ENCODE measurements at regions not wholly inside any gene's neighbourhood (a gene's known extent, or its start where the extent isn't known, plus 50 kb on each side); places are given as distances from the start of the nearest gene placed in this dataset.

DNA sequence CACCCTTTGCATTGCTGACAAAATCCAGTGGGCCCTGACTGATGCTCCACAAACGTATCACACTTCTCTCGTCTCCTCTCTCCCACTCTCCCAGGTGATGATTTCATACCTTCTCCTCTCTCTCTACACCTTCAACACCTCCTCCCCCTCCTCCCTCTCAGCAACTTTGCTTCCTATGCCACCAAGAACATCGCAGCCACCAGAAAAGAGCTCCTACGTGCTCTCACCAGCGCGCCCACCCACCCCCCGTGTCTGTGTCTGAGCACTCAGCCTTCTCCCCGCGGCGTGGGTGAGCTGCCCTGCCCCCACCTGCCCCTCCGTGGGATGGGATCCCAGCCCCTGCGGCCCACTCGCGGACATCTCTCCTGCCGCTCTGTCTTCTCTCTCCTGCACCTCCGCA is 55.1 kb upstream of the COX20 start:
- H3K27me3 ChIP-seq (ENCODE audit: insufficient read depth, low read length) = no peaks in the 10 kb centered on the region
- no peaks in the 10 kb centered on the region for H3K4me1 ChIP-seq (ENCODE audit: insufficient read depth, low read length)
- no peak for DNase-seq
- H4K20me1 ChIP-seq (ENCODE audit: control insufficient read depth, insufficient read depth, insufficient read length) = no peaks in the 10 kb centered on the region
- no peaks in the 10 kb centered on the region for H3K36me3 Mint-ChIP-seq (ENCODE audit: insufficient read depth in 1 of 3, low read depth in 3 of 3)
- no peak overlapping the region for H3K27ac Mint-ChIP-seq
- no peak overlapping the region for H3K4ac ChIP-seq (ENCODE audit: low read depth, low read length)
- no peak overlapping the region for H3K23ac ChIP-seq (ENCODE audit: insufficient read length, low read depth, low read length)
- H3K18ac ChIP-seq (ENCODE audit: insufficient read length, low read depth, low read length) = no peak overlapping the region
- H3K27ac ChIP-seq (ENCODE audit: insufficient read length, low read depth, low read length) = no peak overlapping the region
- H4K91ac ChIP-seq (ENCODE audit: insufficient read length, low read depth, low read length) = no peak overlapping the region
- H3K9ac ChIP-seq (ENCODE audit: extremely low read depth, insufficient read length, low read length) = no peak overlapping the region
- H2BK15ac ChIP-seq (ENCODE audit: low read depth, low read length) = no peak overlapping the region
- H2BK20ac ChIP-seq (ENCODE audit: low read depth, low read length, poor library complexity, severe bottlenecking) = no peak overlapping the region
- H3K9me3 Mint-ChIP-seq = peaks cover 0 to 3% of the 10 kb centered on the region in 2 experiments; a peak in 3 of 5 replicates
- no peak overlapping the region for H4K5ac ChIP-seq (ENCODE audit: insufficient read length, low read depth, low read length)
- no peak overlapping the region for H3K4me2 ChIP-seq (ENCODE audit: insufficient read depth, insufficient read length, low read length)
- no peak overlapping the region for H2BK5ac ChIP-seq (ENCODE audit: insufficient read length, low read length)
- H3K27me3 Mint-ChIP-seq (ENCODE audit: low read depth) = no peaks in the 10 kb centered on the region
- no peak overlapping the region for H2AFZ ChIP-seq (ENCODE audit: low read length)
- no peaks in the 10 kb centered on the region for H3K79me2 ChIP-seq (ENCODE audit: insufficient read depth, low read length)
- H3K56ac ChIP-seq (ENCODE audit: insufficient read length, low read depth, low read length) = no peak overlapping the region
- H2BK120ac ChIP-seq (ENCODE audit: low read depth, low read length, poor library complexity, severe bottlenecking) = no peak overlapping the region
- peaks cover 0 to 2% of the 10 kb centered on the region in 2 experiments; a peak in 1 of 4 replicates for H3K4me1 Mint-ChIP-seq
- no peaks in the 10 kb centered on the region for H3K23me2 ChIP-seq (ENCODE audit: insufficient read length, low read depth, low read length, poor library complexity, severe bottlenecking)
- no peaks in the 10 kb centered on the region for H3K9me3 ChIP-seq (ENCODE audit: control insufficient read depth, low read depth, low read length)
- no peak overlapping the region for H3T11ph ChIP-seq (ENCODE audit: low read length)
- no peak overlapping the region for H2AK5ac ChIP-seq (ENCODE audit: insufficient read length, low read length)
- TF ChIP-seq, protein P1, sequence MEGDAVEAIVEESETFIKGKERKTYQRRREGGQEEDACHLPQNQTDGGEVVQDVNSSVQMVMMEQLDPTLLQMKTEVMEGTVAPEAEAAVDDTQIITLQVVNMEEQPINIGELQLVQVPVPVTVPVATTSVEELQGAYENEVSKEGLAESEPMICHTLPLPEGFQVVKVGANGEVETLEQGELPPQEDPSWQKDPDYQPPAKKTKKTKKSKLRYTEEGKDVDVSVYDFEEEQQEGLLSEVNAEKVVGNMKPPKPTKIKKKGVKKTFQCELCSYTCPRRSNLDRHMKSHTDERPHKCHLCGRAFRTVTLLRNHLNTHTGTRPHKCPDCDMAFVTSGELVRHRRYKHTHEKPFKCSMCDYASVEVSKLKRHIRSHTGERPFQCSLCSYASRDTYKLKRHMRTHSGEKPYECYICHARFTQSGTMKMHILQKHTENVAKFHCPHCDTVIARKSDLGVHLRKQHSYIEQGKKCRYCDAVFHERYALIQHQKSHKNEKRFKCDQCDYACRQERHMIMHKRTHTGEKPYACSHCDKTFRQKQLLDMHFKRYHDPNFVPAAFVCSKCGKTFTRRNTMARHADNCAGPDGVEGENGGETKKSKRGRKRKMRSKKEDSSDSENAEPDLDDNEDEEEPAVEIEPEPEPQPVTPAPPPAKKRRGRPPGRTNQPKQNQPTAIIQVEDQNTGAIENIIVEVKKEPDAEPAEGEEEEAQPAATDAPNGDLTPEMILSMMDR (conservative IDR thresholded peaks at IDR 0.05) = no peak
- H4K8ac ChIP-seq (replicated peaks; ENCODE audit: insufficient read length, low read depth, low read length) = no peak overlapping the region
- no peak overlapping the region for H3K4me3 Mint-ChIP-seq
- no peak overlapping the region for H3K14ac ChIP-seq (ENCODE audit: insufficient read depth, low read length)
- no peaks in the 10 kb centered on the region for H3K79me1 ChIP-seq (ENCODE audit: insufficient read depth, low read depth, low read length, poor library complexity, severe bottlenecking)
- H2BK12ac ChIP-seq (ENCODE audit: insufficient read length, low read depth, low read length) = no peak overlapping the region
- no CpG with 5 or more reads among the region's 16 CpGs for WGBS (ENCODE audit: extremely low coverage, insufficient read length, low lambda C conversion rate)
